NCI-H345 treated with DMSO at 0.1 percent for 48 hours (cell line): ENCODE measurements at regions not wholly inside any gene's neighbourhood (a gene's known extent, or its start where the extent isn't known, plus 50 kb on each side); places are given as distances from the start of the nearest gene placed in this dataset.
"Not testable (repeated sequence)": the region's sequence is repeated elsewhere in the genome, so short reads cannot be mapped to it uniquely, and the experiment has no call there.

Source experiments
- DNase-seq: peaks from one replicate; lab custom pipeline; 2025; ENCODE audit not compliant: unreplicated experiment; lab: John Stamatoyannopoulos, UW

DNA sequence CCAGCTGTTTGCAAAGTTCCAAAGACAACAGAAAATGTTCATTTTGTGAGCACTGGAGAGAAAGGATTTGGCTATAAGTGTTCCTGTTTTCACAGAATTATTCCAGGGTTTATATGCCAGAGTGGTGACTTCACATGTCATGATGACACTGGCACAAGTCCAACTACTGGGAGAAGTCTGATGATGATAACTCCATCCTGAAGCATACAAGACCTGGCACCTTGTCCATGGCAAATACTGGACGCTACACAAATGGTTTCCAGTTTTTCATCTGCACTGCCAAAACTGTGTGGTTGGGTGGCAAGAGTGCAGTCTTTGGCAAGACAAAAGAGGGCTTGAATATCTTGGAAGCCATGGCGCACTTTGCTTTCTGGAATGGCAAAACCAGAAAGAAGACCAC is 385.0 kb downstream of the CDH11 start:
- no peak for DNase-seq

- no peak for DNase-seq
Measured at GRCh38 chr16:64731891-64732290, 390.0 kb downstream of the CDH11 start.

DNA sequence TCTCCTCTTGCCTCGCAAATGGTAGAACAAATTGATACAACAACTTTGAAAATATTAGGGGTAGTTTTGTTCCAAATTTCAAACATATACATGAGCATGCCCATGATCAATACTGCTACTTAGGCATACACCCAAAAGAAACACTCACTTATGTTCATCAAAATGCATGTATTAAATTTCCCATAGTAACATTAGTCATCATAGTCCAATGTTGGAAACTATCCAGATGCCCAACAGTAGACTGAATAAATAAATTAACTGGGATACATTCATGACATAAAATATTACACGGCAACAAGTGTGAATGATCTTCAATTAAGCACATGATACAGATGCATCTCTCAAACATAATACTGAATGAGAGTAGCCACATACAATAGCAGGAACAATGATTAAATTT is 391.6 kb downstream of the CDH11 start:
- DNase-seq, result no peak

DNA sequence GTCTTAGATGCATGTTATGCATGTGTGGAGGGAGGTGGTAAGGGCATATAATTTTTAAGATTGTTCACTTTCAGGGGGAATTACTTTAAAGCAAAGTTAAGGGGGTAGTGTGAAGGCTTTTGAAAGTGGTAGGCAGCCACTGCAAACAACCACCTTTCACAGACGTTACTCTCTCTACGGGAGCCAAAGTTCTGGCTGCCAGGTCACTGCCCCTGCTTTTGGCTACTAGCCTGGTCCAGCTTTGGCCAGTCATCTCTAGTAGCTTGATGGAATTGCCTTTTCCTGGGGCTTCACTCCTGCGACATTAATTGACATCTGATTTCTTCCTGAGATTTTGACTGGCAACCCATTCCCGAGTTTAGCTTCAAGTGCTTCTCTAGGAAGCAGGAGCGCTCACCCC is 397.5 kb downstream of the CDH11 start:
- no peak for DNase-seq

GRCh38 chr16:64718486-64718885 is 403.4 kb downstream of the CDH11 start:
- no peak for DNase-seq

DNA sequence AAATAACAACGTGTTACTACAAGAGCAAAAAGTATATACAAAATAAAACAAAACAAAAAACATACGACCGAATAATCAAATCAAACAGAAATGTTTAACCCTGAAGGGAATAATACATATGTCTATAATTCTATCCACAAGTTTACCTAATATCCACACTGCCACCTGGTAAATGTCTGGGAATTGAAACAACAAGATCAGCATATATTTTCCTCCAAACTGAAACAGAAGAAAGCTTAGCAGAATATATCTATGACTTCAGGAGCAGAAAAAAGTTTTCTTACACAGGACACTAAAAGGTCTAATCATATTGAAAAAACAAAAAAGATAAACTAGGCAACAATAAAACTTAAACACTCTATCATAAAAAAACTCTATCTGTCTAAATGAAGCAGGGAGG is 404.0 kb downstream of the CDH11 start:
- no peak for DNase-seq

DNA sequence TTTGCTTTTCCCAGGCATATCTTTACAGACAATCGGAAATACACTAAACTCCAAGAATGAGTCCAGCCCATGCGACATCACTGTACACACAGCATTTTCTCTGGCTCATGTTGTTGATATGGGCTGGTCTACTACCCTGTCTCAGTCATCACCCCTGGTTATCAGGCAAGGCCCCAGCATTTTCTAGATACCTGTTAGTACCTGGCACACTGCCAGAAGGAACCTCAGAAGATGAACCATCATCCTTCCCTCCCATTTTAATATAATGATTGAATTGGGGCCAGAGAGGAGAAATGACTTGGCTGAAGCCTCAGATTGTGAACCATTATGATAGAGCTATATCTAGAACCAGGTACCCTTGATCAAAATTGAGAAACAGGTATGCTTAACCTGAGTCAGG is 406.2 kb downstream of the CDH11 start:
- DNase-seq, result no peak

DNA sequence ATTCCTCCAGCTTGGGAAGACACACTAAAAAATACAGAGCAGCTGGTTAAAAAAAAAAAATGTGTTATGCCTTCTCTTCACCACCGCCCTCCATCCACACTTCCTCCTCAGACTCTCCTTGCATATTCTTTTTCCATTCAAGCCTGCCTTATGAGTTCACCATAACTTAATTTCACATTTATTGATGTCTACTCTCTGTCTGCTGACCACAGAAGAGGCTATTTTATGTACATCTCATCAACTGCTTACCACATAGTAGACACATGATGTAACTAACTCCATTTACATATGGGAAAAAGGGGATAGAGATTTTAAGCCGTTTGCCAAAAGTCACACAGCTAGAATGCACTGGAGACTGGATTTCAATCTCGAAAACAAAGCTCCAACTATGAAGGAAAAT is 409.8 kb downstream of the CDH11 start:
- no peak for DNase-seq

- no peak for DNase-seq
Measured at GRCh38 chr16:64711596-64711995, 410.3 kb downstream of the CDH11 start.

DNA sequence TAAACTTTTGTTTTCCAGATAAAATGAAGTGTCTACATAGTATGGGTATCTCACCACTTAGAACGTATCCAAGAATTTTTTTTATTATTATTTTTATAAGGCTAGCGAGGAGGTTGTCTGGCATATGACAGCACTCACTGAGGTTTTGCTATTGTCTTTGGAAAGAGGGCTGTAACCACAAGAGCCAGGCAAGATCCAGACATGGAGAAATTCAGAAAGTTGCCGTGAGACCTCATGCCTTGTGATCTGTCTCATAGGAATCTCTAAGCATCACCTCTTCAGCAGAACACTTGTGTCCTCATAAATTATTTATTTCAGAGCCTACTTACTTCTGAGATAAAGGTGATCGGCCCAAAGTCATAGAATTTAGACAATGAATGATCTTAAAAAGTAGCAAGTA is 410.8 kb downstream of the CDH11 start:
- no peak for DNase-seq

GRCh38 chr16:64705443-64705842 is 416.4 kb downstream of the CDH11 start:
- DNase-seq, result no peak

DNA sequence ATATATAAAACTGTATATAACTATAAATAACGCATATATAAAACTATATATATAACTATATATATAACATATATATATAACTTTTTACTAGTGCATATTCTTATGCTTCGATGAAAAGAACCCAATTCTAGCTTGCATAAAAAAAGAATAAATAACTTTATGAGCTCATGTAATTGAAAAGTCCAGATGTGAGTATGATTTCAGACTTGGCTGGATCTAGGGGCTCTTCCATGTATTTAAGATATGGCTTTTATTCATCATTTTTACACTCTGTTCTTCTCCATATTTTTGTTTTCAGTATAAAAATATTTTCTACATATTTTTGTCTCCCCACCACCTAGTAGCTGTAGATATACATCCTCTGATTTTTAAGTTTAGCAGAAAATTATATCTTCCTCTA is 417.5 kb downstream of the CDH11 start:
- DNase-seq, result no peak

- DNase-seq, result no peak
Measured at GRCh38 chr16:64702415-64702814, 419.4 kb downstream of the CDH11 start.

DNA sequence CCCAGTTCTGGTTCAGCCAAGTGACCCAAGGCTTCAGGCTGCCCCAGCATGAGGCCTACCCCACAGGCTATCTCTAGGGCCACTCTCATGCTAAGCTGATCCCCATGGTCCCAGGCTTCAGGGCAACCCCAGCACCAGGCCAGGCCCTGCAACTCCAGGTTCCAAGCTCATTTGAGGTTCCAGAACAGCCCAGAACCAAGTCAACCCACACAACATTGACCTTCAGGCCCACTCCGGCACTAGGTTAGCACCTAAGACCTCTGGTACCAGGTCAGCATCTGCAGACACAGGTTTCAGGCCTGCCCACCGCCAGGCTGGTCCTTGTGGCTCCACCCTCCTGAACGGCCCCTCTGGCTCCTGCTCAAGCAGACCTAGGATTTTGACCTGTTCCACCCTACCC is 421.2 kb downstream of the CDH11 start:
- no peak for DNase-seq

GRCh38 chr16:64696866-64697265 is 425.0 kb downstream of the CDH11 start:
- no peak for DNase-seq

- DNase-seq, result no peak
Measured at GRCh38 chr16:64695684-64696083, 426.2 kb downstream of the CDH11 start.

DNA sequence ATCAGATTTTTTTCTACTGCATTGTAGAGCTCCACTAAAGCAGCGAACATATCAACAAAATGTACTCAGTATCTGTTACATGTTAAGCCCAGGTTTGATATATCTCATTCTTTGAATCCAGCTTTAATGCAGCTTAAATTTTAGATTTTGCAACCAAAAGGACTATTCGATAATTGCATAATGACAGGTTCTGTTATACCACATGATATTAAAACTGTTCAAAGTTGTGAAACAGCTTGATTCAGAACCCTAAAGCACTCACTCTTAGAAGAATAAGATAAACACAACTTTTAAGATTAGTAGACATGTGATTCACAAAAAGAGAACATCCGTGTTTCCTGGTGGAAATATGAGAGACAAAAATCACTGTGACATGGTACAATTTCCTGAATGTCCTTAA is 427.9 kb downstream of the CDH11 start:
- no peak for DNase-seq

DNA sequence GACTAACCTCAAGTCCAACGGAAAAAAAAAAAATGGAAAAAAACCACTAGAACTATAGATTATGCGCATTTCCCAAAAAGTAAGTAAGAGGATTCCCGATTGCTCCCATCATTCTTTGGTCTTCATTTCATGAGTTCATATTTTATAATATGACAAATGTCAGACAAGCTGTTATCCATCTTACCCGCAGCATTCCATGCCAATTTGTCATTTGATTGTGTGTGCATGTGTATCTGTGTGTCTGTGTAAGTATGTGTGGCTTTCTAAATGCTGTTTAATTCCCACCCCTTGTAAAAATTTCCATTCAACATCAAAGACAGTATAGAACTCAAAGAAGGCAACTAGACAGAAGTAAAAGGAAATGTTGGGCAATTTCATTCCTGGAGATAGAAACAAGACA is 434.1 kb downstream of the CDH11 start:
- DNase-seq, result no peak

DNA sequence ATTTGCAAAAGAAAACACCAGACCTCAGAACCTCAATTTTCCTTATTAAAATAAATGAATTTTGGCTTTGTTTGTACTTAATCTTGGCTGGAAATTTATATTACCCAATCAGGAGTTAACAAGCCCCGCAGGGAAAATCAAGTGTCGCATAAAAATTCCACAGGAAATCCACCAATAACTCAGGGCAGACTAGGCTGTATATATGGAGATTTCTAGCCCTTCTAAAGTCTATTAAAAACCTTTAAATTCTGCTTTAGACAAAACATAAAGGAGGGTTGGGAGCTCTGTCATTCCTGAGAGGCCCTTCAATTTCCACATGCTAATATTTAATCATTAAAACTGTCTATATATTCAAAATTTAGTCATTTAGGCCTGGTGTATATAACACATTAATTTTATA is 434.7 kb downstream of the CDH11 start:
- no peak for DNase-seq

GRCh38 chr16:64679976-64680690 is 441.7 kb downstream of the CDH11 start:
- no peak for DNase-seq

DNA sequence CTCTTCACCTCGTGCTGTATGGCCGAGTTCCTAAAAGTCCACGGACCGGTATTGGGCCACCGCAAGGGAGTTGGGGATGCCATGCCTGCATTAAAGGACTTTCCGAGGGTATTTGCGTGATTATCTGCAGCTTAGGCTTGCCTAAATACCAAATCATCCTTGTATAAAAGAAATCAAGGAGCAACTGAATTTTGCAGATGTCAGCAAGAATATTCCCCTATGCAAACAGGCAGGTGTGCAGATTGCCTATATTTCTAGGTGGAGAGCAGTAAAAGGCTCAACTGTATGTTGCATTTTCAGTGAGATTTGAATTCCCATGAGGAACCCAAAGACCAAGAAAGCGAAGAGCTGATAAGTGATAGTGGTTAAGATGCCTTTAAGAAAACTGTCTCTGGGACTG is 452.3 kb downstream of the CDH11 start:
- DNase-seq, result no peak

- no peak for DNase-seq
Measured at GRCh38 chr16:64667334-64667877, 454.5 kb downstream of the CDH11 start.

DNA sequence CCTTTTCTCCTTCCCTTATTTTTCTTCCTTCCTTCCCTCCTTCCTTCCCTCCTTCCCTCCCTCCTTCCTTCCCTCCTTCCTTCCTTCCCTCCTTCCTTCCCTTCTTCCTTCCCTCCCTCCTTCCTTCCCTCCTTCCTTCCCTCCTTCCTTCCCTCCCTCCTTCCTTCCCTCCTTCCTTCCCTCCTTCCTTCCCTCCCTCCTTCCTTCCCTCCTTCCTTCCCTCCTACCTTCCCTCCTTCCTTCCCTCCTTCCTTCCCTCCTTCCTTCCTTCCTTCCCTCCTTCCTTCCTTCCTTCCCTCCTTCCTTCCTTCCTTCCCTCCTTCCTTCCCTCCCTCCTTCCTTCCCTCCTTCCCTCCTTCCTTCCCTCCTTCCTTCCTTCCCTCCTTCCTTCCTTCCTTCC is 459.6 kb downstream of the CDH11 start:
- not testable (repeated sequence) for DNase-seq
